ENCODE measurements at regions not wholly inside any gene's neighbourhood (a gene's known extent, or its start where the extent isn't known, plus 50 kb on each side); places are given as distances from the start of the nearest gene placed in this dataset.

DNA sequence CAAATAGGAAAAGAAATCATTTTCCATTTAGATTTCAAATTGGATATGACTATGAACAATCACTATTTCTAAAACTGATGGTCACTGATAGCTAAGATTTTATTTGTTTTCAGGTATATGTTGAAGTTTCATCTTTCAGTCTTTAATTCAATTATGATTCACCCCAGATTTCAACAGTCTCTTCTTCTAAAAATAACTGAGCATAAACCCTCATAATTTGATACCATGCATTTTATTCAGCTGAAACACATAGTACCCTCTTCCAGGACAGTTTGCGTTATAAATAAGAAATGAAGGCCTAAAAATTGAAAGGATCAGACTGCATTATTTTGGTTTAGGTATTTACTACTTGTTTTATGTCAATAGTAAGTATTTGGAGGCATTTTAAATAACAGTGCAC, 428.5 kb upstream of the NBEA start:
- no peak overlapping the region for H3K9ac ChIP-seq (ENCODE audit: low read depth, low read length)
- no peaks in the 10 kb centered on the region for H3K4me1 ChIP-seq (ENCODE audit: control insufficient read depth, insufficient read depth, low read length)
- H3K27me3 ChIP-seq (ENCODE audit: control insufficient read depth, insufficient read depth, low read length): no peaks in the 10 kb centered on the region
- no peak overlapping the region for H3K4me3 ChIP-seq (ENCODE audit: low read length)
- H3K9me3 ChIP-seq (replicated peaks; ENCODE audit: low read length): no peaks in the 10 kb centered on the region
- no peaks in the 10 kb centered on the region for H3K36me3 ChIP-seq (ENCODE audit: insufficient read depth, low read length)
- H3K4me2 ChIP-seq (ENCODE audit: low read length): no peak overlapping the region

DNA sequence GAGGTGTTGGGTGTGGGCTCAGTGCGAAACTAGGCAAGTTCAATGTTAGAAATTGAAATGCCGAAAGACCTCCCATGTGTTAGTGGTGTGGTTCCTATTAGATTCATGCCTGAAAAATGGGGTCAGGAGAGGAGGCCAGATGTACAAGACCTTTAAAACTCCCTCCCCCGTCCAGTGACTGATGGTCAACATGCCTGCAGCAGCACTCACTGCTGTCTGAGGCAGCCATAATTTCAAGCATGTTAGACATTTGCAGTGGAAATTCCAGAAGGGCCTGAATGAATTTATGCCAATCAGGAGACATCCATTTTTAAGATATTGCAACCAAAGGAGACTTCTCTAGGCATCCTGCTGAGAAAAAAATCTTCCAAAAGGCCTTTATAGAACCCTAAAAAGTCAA, 426.9 kb upstream of the NBEA start:
- H3K4me3 ChIP-seq (ENCODE audit: low read length): no peak overlapping the region
- H3K27me3 ChIP-seq (ENCODE audit: control insufficient read depth, insufficient read depth, low read length): no peaks in the 10 kb centered on the region
- H3K36me3 ChIP-seq (ENCODE audit: insufficient read depth, low read length): no peaks in the 10 kb centered on the region
- H3K9ac ChIP-seq (ENCODE audit: low read depth, low read length): no peak overlapping the region
- H3K9me3 ChIP-seq (replicated peaks; ENCODE audit: low read length): no peaks in the 10 kb centered on the region
- no peak overlapping the region for H3K4me2 ChIP-seq (ENCODE audit: low read length)
- H3K4me1 ChIP-seq (ENCODE audit: control insufficient read depth, insufficient read depth, low read length): no peaks in the 10 kb centered on the region

DNA sequence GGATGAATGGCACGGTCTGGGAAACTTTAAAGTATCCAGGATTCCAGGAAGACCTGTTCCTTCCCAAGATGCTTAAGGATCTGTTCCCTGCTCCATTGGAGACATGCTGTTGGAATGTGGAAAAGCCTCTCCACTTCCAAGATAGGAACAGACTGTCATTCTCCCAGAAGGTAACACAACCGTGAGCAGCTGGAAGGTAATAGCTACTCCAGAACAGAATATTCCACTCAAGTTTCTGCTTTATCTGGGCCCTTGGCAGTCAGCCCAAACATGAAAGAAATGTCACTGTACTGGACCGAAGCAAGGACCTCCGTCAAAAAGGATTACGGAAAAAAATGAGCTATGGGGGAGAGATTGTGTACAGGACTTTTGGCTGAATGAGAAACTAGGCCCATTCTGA, 420.9 kb upstream of the NBEA start:
- no peak overlapping the region for H3K4me2 ChIP-seq (ENCODE audit: low read length)
- no peaks in the 10 kb centered on the region for H3K27me3 ChIP-seq (ENCODE audit: control insufficient read depth, insufficient read depth, low read length)
- no peaks in the 10 kb centered on the region for H3K36me3 ChIP-seq (ENCODE audit: insufficient read depth, low read length)
- H3K4me1 ChIP-seq (ENCODE audit: control insufficient read depth, insufficient read depth, low read length): no peaks in the 10 kb centered on the region
- no peak overlapping the region for H3K4me3 ChIP-seq (ENCODE audit: low read length)
- H3K9me3 ChIP-seq (replicated peaks; ENCODE audit: low read length): no peaks in the 10 kb centered on the region
- H3K9ac ChIP-seq (ENCODE audit: low read depth, low read length): no peak overlapping the region

DNA sequence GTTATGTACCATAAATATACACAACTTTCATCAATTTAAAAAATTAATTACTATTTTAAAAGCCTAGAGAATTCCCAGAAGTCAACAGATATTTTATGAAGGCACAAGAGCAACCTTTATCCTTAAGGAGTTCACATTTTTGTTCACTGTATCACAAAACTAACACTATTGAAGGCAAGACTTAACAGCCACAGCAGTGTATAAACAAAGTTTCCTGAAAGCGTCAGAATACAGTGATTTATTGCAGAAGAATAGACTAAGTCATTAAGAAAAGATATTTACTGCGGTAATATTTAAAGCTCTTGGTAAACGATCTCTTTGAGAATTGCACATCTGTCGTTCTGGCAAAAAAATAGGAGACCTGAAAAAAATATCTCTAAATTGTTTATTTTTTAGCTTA, 419.3 kb upstream of the NBEA start:
- no peak overlapping the region for H3K4me3 ChIP-seq (ENCODE audit: low read length)
- H3K9me3 ChIP-seq (replicated peaks; ENCODE audit: low read length): no peaks in the 10 kb centered on the region
- no peak overlapping the region for H3K9ac ChIP-seq (ENCODE audit: low read depth, low read length)
- H3K4me1 ChIP-seq (ENCODE audit: control insufficient read depth, insufficient read depth, low read length): no peaks in the 10 kb centered on the region
- no peaks in the 10 kb centered on the region for H3K36me3 ChIP-seq (ENCODE audit: insufficient read depth, low read length)
- H3K27me3 ChIP-seq (ENCODE audit: control insufficient read depth, insufficient read depth, low read length): no peaks in the 10 kb centered on the region
- H3K4me2 ChIP-seq (ENCODE audit: low read length): no peak overlapping the region

DNA sequence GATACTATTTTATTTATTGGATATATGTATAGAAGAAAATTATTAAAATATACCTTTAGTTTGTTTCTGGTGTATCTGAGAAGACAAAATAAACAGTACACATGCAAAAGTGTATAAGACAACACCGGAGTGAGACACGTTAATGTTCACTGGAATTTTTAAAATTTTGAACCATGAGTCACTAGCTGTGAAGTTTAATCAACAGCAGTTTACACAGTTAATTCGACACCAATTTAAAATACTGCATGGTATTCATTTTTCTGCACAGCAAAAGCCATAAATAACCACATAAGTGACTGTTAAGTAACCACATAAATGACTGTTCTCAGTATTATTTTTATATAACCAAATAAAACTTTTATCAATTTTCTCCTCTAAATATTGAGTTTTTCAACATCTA, 418.7 kb upstream of the NBEA start:
- Histone ChIP-seq H3K4me1 (ENCODE audit: control insufficient read depth, insufficient read depth, low read length) (no peaks in the 10 kb centered on the region), H3K4me2 (ENCODE audit: low read length) (no peak overlapping the region), H3K9me3 (replicated peaks; ENCODE audit: low read length) (no peaks in the 10 kb centered on the region), H3K27me3 (ENCODE audit: control insufficient read depth, insufficient read depth, low read length) (no peaks in the 10 kb centered on the region), H3K36me3 (ENCODE audit: insufficient read depth, low read length) (no peaks in the 10 kb centered on the region), H3K4me3 (ENCODE audit: low read length) (no peak overlapping the region), H3K9ac (ENCODE audit: low read depth, low read length) (no peak overlapping the region)

DNA sequence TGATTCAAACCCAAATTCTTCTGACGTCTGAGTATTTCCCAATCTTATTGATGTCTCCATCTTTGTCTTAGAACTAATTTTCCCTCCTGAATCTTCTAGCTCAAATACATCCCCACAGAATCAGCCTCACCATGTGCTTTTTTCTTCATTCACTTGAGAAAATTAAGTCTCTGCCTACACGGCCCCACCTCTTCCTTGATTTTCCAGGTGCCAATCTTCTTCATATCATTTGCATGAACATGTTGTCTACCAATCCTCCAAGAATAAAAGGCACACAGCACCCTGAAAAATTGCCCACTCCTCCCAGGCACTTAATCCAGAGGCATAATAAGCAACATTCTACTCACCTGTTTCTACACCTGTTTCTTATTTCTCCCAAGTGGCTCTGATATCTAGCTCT, 408.1 kb upstream of the NBEA start:
- Histone ChIP-seq H3K4me2 (ENCODE audit: low read length) (no peak overlapping the region), H3K36me3 (ENCODE audit: insufficient read depth, low read length) (no peaks in the 10 kb centered on the region), H3K9ac (ENCODE audit: low read depth, low read length) (no peak overlapping the region), H3K27me3 (ENCODE audit: control insufficient read depth, insufficient read depth, low read length) (no peaks in the 10 kb centered on the region), H3K9me3 (replicated peaks; ENCODE audit: low read length) (no peaks in the 10 kb centered on the region), H3K4me1 (ENCODE audit: control insufficient read depth, insufficient read depth, low read length) (no peaks in the 10 kb centered on the region), H3K4me3 (ENCODE audit: low read length) (no peak overlapping the region)

DNA sequence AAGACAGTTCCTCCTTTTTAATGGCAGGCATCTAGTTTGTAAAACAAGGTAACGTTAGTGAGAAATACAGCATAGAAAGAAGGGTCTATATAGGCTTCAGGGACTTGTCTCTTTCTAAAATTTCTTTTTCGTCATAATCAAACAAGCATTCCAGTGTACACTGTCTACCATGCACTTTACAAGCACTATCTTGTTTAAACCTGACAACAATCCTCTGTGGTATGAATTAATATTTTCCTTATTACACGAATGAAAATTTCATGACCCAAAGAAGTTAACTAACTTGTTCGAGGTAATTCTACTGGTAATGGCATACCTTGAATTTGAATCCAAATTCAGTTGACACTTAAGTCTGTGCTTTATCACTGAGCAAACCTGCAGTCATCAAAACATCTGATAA, 399.7 kb upstream of the NBEA start:
- Histone ChIP-seq H3K36me3 (ENCODE audit: insufficient read depth, low read length) (no peaks in the 10 kb centered on the region), H3K9ac (ENCODE audit: low read depth, low read length) (no peak overlapping the region), H3K4me1 (ENCODE audit: control insufficient read depth, insufficient read depth, low read length) (no peaks in the 10 kb centered on the region), H3K4me3 (ENCODE audit: low read length) (no peak overlapping the region), H3K4me2 (ENCODE audit: low read length) (no peak overlapping the region), H3K27me3 (ENCODE audit: control insufficient read depth, insufficient read depth, low read length) (no peaks in the 10 kb centered on the region), H3K9me3 (replicated peaks; ENCODE audit: low read length) (no peaks in the 10 kb centered on the region)

DNA sequence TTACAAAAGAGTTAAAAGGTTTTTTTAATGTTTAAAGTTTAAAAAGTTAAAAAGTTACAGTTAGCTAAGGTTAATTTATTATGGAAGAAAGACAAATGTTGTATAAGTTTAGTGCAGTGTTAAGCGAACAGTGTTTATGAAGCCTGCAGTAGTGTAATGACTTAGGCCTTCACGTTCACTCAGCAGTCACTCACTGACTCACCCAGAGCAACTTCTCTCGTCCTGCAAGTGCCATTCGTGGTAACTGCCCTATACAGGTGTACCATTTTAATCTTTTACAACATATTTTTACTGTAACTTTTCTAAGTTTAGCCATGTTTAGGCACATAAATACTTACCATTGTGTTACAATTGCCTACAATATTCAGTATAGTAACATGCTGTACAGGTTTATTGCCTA, 398.2 kb upstream of the NBEA start:
- Histone ChIP-seq H3K27me3 (ENCODE audit: control insufficient read depth, insufficient read depth, low read length) (no peaks in the 10 kb centered on the region), H3K4me3 (ENCODE audit: low read length) (no peak overlapping the region), H3K4me1 (ENCODE audit: control insufficient read depth, insufficient read depth, low read length) (no peaks in the 10 kb centered on the region), H3K9ac (ENCODE audit: low read depth, low read length) (no peak overlapping the region), H3K36me3 (ENCODE audit: insufficient read depth, low read length) (no peaks in the 10 kb centered on the region), H3K9me3 (replicated peaks; ENCODE audit: low read length) (no peaks in the 10 kb centered on the region), H3K4me2 (ENCODE audit: low read length) (no peak overlapping the region)

DNA sequence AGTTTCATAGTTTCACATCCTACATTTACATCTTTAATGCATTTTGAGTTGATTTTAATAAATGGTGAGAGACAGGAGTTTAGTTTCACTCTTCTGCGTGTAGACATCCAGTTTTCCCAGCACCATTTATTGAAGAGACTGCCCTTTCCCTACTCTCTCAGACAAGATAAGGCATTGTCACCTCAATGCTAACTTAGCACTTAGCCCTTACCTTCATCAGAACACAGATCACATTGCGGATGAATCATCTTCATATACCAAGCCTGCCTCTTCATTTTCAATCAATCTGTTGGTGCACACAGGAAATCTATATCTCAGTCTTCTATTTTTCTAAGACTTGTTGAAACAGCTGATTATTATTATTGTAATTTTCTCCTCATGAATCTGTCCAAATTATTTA, 396.6 kb upstream of the NBEA start:
- Histone ChIP-seq H3K4me2 (ENCODE audit: low read length) (no peak overlapping the region), H3K27me3 (ENCODE audit: control insufficient read depth, insufficient read depth, low read length) (no peaks in the 10 kb centered on the region), H3K4me1 (ENCODE audit: control insufficient read depth, insufficient read depth, low read length) (no peaks in the 10 kb centered on the region), H3K9me3 (replicated peaks; ENCODE audit: low read length) (no peaks in the 10 kb centered on the region), H3K9ac (ENCODE audit: low read depth, low read length) (no peak overlapping the region), H3K4me3 (ENCODE audit: low read length) (no peak overlapping the region), H3K36me3 (ENCODE audit: insufficient read depth, low read length) (no peaks in the 10 kb centered on the region)

DNA sequence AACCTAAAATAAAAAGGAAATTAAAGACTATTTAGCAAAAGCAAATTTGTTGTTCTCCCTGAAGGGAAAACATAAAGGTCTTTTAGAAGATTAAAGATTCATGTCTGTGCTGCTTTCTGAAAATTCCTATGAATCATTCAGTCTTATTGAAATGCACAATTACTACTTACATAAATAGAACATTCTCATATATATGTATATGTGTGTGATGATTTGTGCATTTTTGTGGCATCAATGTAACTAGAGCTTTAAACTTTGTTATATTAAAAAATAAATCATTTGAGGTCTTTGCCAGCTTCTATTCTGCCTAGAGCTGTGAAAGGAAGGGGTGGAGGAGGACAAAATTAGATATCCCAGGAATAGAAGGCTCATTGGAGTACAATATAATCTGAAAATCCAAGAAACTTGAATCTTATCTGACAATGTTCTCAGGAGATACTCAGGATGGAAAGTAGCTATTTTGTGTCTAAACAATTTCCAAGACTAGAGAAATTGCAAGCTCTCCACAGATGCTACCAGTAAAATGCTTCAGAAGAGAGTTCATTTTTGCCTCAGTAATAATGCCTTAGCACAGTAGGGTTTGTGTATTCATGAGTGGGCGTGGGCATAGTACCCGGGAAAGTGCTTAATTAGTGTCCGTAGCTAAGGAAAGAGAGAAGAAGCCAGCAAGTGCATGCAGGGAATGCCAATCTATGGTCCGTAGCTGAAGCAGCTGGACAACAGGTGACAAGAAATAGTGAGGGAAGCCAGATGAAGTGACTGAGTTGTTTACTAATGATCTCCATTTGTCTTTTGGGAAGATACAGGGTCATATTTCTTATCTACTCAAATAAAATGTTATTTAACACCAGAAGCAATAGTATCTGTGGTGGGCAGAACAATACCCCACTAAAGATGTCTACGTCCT, 395.5 kb upstream of the NBEA start:
- no peak overlapping the region for H3K4me2 ChIP-seq (ENCODE audit: low read length)

DNA sequence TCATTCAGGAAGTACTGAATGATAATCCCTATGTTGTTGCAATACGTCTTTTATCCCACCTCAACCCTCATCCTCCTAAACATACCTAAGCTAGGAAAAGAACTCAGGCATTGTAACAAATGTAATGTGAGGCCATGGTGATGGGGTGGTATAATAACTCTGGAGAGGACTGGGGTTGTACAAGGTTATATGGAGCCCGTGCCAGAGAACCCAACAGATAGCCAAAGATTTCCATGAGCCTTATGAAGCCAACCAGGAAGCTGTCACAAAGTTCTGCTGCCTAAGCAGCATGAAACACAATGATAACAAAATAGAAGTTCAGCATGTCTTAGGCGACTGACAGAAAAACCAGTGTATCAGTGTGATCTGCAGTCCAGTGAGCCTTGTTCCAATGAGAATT, 394.1 kb upstream of the NBEA start:
- Histone ChIP-seq H3K4me1 (ENCODE audit: control insufficient read depth, insufficient read depth, low read length) (no peaks in the 10 kb centered on the region), H3K4me2 (ENCODE audit: low read length) (no peak overlapping the region), H3K27me3 (ENCODE audit: control insufficient read depth, insufficient read depth, low read length) (no peaks in the 10 kb centered on the region), H3K9ac (ENCODE audit: low read depth, low read length) (no peak overlapping the region), H3K4me3 (ENCODE audit: low read length) (no peak overlapping the region), H3K36me3 (ENCODE audit: insufficient read depth, low read length) (no peaks in the 10 kb centered on the region), H3K9me3 (replicated peaks; ENCODE audit: low read length) (no peaks in the 10 kb centered on the region)

More for the DNA sequence above, 395.5 kb upstream of the NBEA start:
- H3K4me3 ChIP-seq (ENCODE audit: low read length): no peak overlapping the region
- H3K36me3 ChIP-seq (ENCODE audit: insufficient read depth, low read length): no peaks in the 10 kb centered on the region
- H3K9ac ChIP-seq (ENCODE audit: low read depth, low read length): no peak overlapping the region
- H3K27me3 ChIP-seq (ENCODE audit: control insufficient read depth, insufficient read depth, low read length): no peaks in the 10 kb centered on the region
- H3K4me1 ChIP-seq (ENCODE audit: control insufficient read depth, insufficient read depth, low read length): no peaks in the 10 kb centered on the region
- H3K9me3 ChIP-seq (replicated peaks; ENCODE audit: low read length): no peaks in the 10 kb centered on the region

DNA sequence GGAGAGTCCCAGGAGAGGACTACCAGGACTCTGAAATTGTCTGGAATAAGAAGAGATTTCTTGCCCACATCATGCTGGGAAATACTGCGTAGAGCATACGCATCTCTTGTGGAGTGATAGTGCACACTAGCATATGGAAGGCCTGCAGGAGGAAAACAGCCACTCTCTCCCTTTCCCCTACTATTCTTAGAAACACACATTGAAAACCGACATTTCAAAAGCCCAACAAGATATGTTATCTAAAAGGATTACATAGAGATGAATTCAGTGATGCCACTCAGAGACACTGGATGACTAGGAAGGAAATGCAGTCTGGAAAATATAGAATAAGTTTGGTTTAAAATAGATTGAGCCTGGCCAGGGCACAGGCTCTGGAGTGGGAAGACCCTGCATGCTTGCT, 388.7 kb upstream of the NBEA start:
- Histone ChIP-seq H3K9ac (ENCODE audit: low read depth, low read length) (no peak overlapping the region), H3K4me2 (ENCODE audit: low read length) (no peak overlapping the region), H3K36me3 (ENCODE audit: insufficient read depth, low read length) (no peaks in the 10 kb centered on the region), H3K27me3 (ENCODE audit: control insufficient read depth, insufficient read depth, low read length) (no peaks in the 10 kb centered on the region), H3K9me3 (replicated peaks; ENCODE audit: low read length) (no peaks in the 10 kb centered on the region), H3K4me3 (ENCODE audit: low read length) (no peak overlapping the region), H3K4me1 (ENCODE audit: control insufficient read depth, insufficient read depth, low read length) (no peaks in the 10 kb centered on the region)

All from skeletal muscle satellite cell (primary cell).